HCT116 (cell line): ENCODE measurements at regions not wholly inside any gene's neighbourhood (a gene's known extent, or its start where the extent isn't known, plus 50 kb on each side); places are given as distances from the start of the nearest gene placed in this dataset.

Experiments used
- CEBPB ChIP-seq: IDR thresholded peaks from 2 replicates; pipeline ENCODE4 v1.6.1; 2012; ENCODE audit warnings: low read depth
- CTCF ChIP-seq, 3 experiments: fragments of 200-600 bp in 1 of 3; sonication (generic) in 1 of 3; IDR thresholded peaks in 2 of 3; conservative IDR thresholded peaks in 1 of 3; 2 replicates each; pipeline ENCODE4 v1.5.1; 2012 to 2017; ENCODE audit warnings: low read depth in 2 of 3, low read length in 2 of 3, antibody characterized with exemption in 1 of 3, borderline replicate concordance in 1 of 3, control low read depth in 1 of 3, mild to moderate bottlenecking in 1 of 3, mixed read lengths in 1 of 3, mixed run types in 1 of 3, moderate library complexity in 1 of 3; ENCODE audit not compliant: insufficient read depth in 1 of 3
- EZH2phosphoT487 ChIP-seq: fragments of 200-600 bp; IDR thresholded peaks from 2 replicates; pipeline ENCODE4 v1.6.1; 2018; ENCODE audit warnings: antibody characterized with exemption, borderline replicate concordance
- POLR2AphosphoS5 ChIP-seq: IDR thresholded peaks from 2 replicates; pipeline ENCODE4 v1.6.1; 2011; ENCODE audit warnings: mild to moderate bottlenecking, low read depth, low read length, moderate library complexity
- TCF7L2 ChIP-seq: IDR thresholded peaks from 2 replicates; pipeline ENCODE4 v1.7.0; 2011; ENCODE audit warnings: borderline replicate concordance, inconsistent platforms; ENCODE audit not compliant: insufficient read depth, insufficient read length; ENCODE audit errors: extremely low read depth
- TF ChIP-seq, protein P1 (sequence below): IDR thresholded peaks from 2 replicates; pipeline ENCODE4 v1.6.1; 2012

DNA sequence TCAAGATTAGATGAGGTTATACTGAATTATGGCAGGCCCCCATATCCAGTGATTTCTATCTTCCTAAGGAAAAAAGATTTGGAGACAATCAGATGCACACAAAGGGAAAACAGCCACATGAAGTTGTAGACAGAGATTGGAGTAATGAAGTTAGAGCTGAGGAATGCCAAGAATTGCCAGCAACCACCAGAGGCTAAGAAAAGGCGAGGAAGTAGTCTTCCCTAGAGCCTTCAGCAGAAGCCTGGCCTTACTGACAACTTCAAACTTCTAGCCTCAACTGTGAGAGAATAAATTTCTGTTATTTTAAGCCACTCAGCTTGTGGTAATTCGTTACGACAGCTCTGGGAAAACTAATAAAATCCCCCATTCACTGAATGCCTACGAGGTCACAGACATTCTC is 473.9 kb downstream of the COL12A1 start:
- no peak for TF ChIP-seq EZH2phosphoT487
- TF ChIP-seq CTCF (IDR thresholded peaks at IDR 0.05 in 2 of 3, conservative IDR thresholded peaks at IDR 0.05 in 1 of 3; ENCODE audit: borderline replicate concordance in 1 of 3, insufficient read depth in 1 of 3, low read depth in 2 of 3, low read length in 2 of 3) = no peak
- TF ChIP-seq, protein P1, sequence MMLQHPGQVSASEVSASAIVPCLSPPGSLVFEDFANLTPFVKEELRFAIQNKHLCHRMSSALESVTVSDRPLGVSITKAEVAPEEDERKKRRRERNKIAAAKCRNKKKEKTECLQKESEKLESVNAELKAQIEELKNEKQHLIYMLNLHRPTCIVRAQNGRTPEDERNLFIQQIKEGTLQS = no peak
- TF ChIP-seq CEBPB = no peak
- TF ChIP-seq TCF7L2 = no peak
- no peak for TF ChIP-seq POLR2AphosphoS5
